ENCODE measurements at regions not wholly inside any gene's neighbourhood (a gene's known extent, or its start where the extent isn't known, plus 50 kb on each side); places are given as distances from the start of the nearest gene placed in this dataset.

DNA sequence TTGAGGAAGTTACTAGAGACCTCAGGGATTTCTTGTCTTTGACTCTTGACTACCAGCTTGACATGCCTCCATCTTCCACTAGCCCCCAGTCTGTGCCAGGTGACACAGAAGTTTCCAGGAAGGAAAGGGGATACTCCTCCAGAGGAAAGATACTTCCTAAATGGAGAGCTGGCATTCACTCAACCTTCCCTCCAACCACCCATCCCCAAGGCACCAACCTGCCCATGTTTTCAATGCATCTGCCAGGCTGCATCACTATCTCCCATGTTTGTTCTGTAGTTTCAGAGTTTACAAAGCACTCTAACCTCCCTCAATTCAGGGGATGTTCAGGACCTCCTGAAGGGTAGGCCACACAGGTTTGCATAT lies 198.4 kb upstream of the LPP start:
- TF ChIP-seq CREB1 (CRISPR knock-in tag; IDR thresholded peaks at IDR 0.05) (no peak), NFYB (CRISPR knock-in tag; conservative IDR thresholded peaks at IDR 0.05; ENCODE audit: low read depth) (no peak)
- TF ChIP-seq, protein P1, sequence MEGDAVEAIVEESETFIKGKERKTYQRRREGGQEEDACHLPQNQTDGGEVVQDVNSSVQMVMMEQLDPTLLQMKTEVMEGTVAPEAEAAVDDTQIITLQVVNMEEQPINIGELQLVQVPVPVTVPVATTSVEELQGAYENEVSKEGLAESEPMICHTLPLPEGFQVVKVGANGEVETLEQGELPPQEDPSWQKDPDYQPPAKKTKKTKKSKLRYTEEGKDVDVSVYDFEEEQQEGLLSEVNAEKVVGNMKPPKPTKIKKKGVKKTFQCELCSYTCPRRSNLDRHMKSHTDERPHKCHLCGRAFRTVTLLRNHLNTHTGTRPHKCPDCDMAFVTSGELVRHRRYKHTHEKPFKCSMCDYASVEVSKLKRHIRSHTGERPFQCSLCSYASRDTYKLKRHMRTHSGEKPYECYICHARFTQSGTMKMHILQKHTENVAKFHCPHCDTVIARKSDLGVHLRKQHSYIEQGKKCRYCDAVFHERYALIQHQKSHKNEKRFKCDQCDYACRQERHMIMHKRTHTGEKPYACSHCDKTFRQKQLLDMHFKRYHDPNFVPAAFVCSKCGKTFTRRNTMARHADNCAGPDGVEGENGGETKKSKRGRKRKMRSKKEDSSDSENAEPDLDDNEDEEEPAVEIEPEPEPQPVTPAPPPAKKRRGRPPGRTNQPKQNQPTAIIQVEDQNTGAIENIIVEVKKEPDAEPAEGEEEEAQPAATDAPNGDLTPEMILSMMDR (IDR thresholded peaks at IDR 0.05), result no peak

Measured in WTC11 (cell line).